ENCODE measurements at regions not wholly inside any gene's neighbourhood (a gene's known extent, or its start where the extent isn't known, plus 50 kb on each side); places are given as distances from the start of the nearest gene placed in this dataset.
"Not testable (repeated sequence)": the region's sequence is repeated elsewhere in the genome, so short reads cannot be mapped to it uniquely, and the experiment has no call there.

GRCh38 chr5:108508979-108509378 lies 127.1 kb upstream of the FBXL17 start:
- TF ChIP-seq CTCF (conservative IDR thresholded peaks at IDR 0.05; ENCODE audit: low read depth, low read length): no peak
- no peak overlapping the region for H3K4me3 ChIP-seq (ENCODE audit: low read depth, low read length)
- DNase-seq (ENCODE audit: low read depth): no peak

- DNase-seq (ENCODE audit: low read depth): no peak
- no peak for TF ChIP-seq CTCF (conservative IDR thresholded peaks at IDR 0.05; ENCODE audit: low read depth, low read length)
- no peak overlapping the region for H3K4me3 ChIP-seq (ENCODE audit: low read depth, low read length)
Measured at GRCh38 chr5:108507631-108508030, 125.7 kb upstream of the FBXL17 start.

- TF ChIP-seq CTCF (conservative IDR thresholded peaks at IDR 0.05; ENCODE audit: low read depth, low read length): no peak
- H3K4me3 ChIP-seq (ENCODE audit: low read depth, low read length): no peak overlapping the region
- DNase-seq (ENCODE audit: low read depth): no peak
Measured at GRCh38 chr5:108505608-108506007, 123.7 kb upstream of the FBXL17 start.

- TF ChIP-seq CTCF (conservative IDR thresholded peaks at IDR 0.05; ENCODE audit: low read depth, low read length): no peak
- H3K4me3 ChIP-seq (ENCODE audit: low read depth, low read length): no peak overlapping the region
- no peak for DNase-seq (ENCODE audit: low read depth)
Measured at GRCh38 chr5:108504974-108505373, 123.1 kb upstream of the FBXL17 start.

GRCh38 chr5:108503986-108504385 lies 122.1 kb upstream of the FBXL17 start:
- H3K4me3 ChIP-seq (ENCODE audit: low read depth, low read length): no peak overlapping the region
- TF ChIP-seq CTCF (conservative IDR thresholded peaks at IDR 0.05; ENCODE audit: low read depth, low read length): no peak
- DNase-seq (ENCODE audit: low read depth): no peak

- H3K4me3 ChIP-seq (ENCODE audit: low read depth, low read length); DNase-seq (ENCODE audit: low read depth): not testable (repeated sequence)
Measured at GRCh38 chr5:108495615-108496014, 113.7 kb upstream of the FBXL17 start.

GRCh38 chr5:108487951-108488350 lies 106.1 kb upstream of the FBXL17 start:
- DNase-seq (ENCODE audit: low read depth): no peak
- no peak for TF ChIP-seq CTCF (conservative IDR thresholded peaks at IDR 0.05; ENCODE audit: low read depth, low read length)
- H3K4me3 ChIP-seq (ENCODE audit: low read depth, low read length): no peak overlapping the region

GRCh38 chr5:108484035-108484434 lies 102.1 kb upstream of the FBXL17 start:
- TF ChIP-seq CTCF (conservative IDR thresholded peaks at IDR 0.05; ENCODE audit: low read depth, low read length): no peak
- H3K4me3 ChIP-seq (ENCODE audit: low read depth, low read length): no peak overlapping the region
- no peak for DNase-seq (ENCODE audit: low read depth)
